ENCODE measurements at regions not wholly inside any gene's neighbourhood (a gene's known extent, or its start where the extent isn't known, plus 50 kb on each side); places are given as distances from the start of the nearest gene placed in this dataset.

- TF ChIP-seq, protein P1, sequence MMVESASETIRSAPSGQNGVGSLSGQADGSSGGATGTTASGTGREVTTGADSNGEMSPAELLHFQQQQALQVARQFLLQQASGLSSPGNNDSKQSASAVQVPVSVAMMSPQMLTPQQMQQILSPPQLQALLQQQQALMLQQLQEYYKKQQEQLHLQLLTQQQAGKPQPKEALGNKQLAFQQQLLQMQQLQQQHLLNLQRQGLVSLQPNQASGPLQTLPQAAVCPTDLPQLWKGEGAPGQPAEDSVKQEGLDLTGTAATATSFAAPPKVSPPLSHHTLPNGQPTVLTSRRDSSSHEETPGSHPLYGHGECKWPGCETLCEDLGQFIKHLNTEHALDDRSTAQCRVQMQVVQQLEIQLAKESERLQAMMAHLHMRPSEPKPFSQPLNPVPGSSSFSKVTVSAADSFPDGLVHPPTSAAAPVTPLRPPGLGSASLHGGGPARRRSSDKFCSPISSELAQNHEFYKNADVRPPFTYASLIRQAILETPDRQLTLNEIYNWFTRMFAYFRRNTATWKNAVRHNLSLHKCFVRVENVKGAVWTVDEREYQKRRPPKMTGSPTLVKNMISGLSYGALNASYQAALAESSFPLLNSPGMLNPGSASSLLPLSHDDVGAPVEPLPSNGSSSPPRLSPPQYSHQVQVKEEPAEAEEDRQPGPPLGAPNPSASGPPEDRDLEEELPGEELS (CRISPR knock-in tag; IDR thresholded peaks at IDR 0.05; ENCODE audit: borderline replicate concordance): no peak
- TF ChIP-seq HDAC6 (IDR thresholded peaks at IDR 0.05; ENCODE audit: low read depth, low read length): no peak
- no peak for TF ChIP-seq FOS (IDR thresholded peaks at IDR 0.05; ENCODE audit: extremely low read depth, insufficient read length)
- TF ChIP-seq, protein P2, sequence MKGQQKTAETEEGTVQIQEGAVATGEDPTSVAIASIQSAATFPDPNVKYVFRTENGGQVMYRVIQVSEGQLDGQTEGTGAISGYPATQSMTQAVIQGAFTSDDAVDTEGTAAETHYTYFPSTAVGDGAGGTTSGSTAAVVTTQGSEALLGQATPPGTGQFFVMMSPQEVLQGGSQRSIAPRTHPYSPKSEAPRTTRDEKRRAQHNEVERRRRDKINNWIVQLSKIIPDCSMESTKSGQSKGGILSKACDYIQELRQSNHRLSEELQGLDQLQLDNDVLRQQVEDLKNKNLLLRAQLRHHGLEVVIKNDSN (CRISPR knock-in tag; IDR thresholded peaks at IDR 0.05): no peak; the same call in 1 of the 2 replicates
- TF ChIP-seq XRCC5 (IDR thresholded peaks at IDR 0.05; ENCODE audit: low read depth, low read length): no peak
- no peak for TF ChIP-seq U2AF1 (optimal IDR thresholded peaks at IDR 0.05; ENCODE audit: low read depth, low read length)
- no peak for TF ChIP-seq ZNF197 (CRISPR knock-in tag; IDR thresholded peaks at IDR 0.05; ENCODE audit: low read depth)
- TF ChIP-seq ZNF668 (CRISPR knock-in tag; IDR thresholded peaks at IDR 0.05): peak; percentile 62; the same call in 1 of the 2 replicates
- no peak for TF ChIP-seq ZC3H4 (CRISPR knock-in tag; IDR thresholded peaks at IDR 0.05; ENCODE audit: borderline replicate concordance)
- no peak; the same call in none of the 2 replicates for TF ChIP-seq MBD2 (IDR thresholded peaks at IDR 0.05; ENCODE audit: borderline replicate concordance, low read depth)
- TF ChIP-seq NCOA4 (IDR thresholded peaks at IDR 0.05; ENCODE audit: partially characterized antibody): no peak
- 0 out of 2 replicates have a peak, but pooled peaks have one; percentile 9 for TF ChIP-seq ZFP1 (CRISPR knock-in tag; IDR thresholded peaks at IDR 0.05)
- no peak for TF ChIP-seq CHD4 (IDR thresholded peaks at IDR 0.05; ENCODE audit: insufficient read depth, insufficient replicate concordance, low read depth, low read length, poor library complexity, severe bottlenecking)
- TF ChIP-seq KDM2B (CRISPR knock-in tag; IDR thresholded peaks at IDR 0.05): 0 out of 2 replicates have a peak, but pooled peaks have one; percentile 5
- TF ChIP-seq, protein P3, sequence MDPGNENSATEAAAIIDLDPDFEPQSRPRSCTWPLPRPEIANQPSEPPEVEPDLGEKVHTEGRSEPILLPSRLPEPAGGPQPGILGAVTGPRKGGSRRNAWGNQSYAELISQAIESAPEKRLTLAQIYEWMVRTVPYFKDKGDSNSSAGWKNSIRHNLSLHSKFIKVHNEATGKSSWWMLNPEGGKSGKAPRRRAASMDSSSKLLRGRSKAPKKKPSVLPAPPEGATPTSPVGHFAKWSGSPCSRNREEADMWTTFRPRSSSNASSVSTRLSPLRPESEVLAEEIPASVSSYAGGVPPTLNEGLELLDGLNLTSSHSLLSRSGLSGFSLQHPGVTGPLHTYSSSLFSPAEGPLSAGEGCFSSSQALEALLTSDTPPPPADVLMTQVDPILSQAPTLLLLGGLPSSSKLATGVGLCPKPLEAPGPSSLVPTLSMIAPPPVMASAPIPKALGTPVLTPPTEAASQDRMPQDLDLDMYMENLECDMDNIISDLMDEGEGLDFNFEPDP (CRISPR knock-in tag; IDR thresholded peaks at IDR 0.05): 0 out of 2 replicates have a peak, but pooled peaks have one; percentile 70
- TF ChIP-seq XRCC3 (IDR thresholded peaks at IDR 0.05): no peak
- no peak for TF ChIP-seq SLC30A9 (CRISPR knock-in tag; IDR thresholded peaks at IDR 0.05)
- no peak for TF ChIP-seq MAFK (IDR thresholded peaks at IDR 0.05; ENCODE audit: low read length)
- peak; percentile 86; the same call in 1 of the 2 replicates for TF ChIP-seq HOMEZ (CRISPR knock-in tag; IDR thresholded peaks at IDR 0.05)
- TF ChIP-seq, protein P4, sequence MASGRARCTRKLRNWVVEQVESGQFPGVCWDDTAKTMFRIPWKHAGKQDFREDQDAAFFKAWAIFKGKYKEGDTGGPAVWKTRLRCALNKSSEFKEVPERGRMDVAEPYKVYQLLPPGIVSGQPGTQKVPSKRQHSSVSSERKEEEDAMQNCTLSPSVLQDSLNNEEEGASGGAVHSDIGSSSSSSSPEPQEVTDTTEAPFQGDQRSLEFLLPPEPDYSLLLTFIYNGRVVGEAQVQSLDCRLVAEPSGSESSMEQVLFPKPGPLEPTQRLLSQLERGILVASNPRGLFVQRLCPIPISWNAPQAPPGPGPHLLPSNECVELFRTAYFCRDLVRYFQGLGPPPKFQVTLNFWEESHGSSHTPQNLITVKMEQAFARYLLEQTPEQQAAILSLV (tag; IDR thresholded peaks at IDR 0.05): 0 out of 2 replicates have a peak, but pooled peaks have one; percentile 7
- TF ChIP-seq SNRNP70 (optimal IDR thresholded peaks at IDR 0.05; ENCODE audit: low read depth, low read length): no peak
- no peak for TF ChIP-seq NR2F6 (CRISPR knock-in tag; IDR thresholded peaks at IDR 0.05)
These were observed 85.8 kb upstream of the NDUFV2 start (continued) for GRCh38 chr18:9016633-9017166.

Data from K562 (cell line).